H1 (cell line): ENCODE measurements at regions not wholly inside any gene's neighbourhood (a gene's known extent, or its start where the extent isn't known, plus 50 kb on each side); places are given as distances from the start of the nearest gene placed in this dataset.

ENCODE experiments used
- CTCF ChIP-seq, 3 experiments: IDR thresholded peaks; 1 replicate in 2 of 3; 2 replicates in 1 of 3; pipeline versions ENCODE4 v1.5.1 to v1.6.1; 2011; ENCODE audit warnings: low read length in 3 of 3, mild to moderate bottlenecking in 3 of 3, inconsistent platforms in 2 of 3, low read depth in 1 of 3, moderate library complexity in 1 of 3; ENCODE audit not compliant: insufficient read depth in 1 of 3; ENCODE audit errors: control extremely low read depth in 1 of 3
- NRF1 ChIP-seq: IDR thresholded peaks from 2 replicates; pipeline ENCODE4 v1.6.1; 2011; ENCODE audit warnings: mild to moderate bottlenecking, low read depth, low read length, improper control_type of control experiment
- SAP30 ChIP-seq: fragments of 300-600 bp; sonication (generic); IDR thresholded peaks from 2 replicates; pipeline ENCODE4 v1.7.1; 2012; ENCODE audit warnings: low read length, moderate library complexity, mild to moderate bottlenecking, inconsistent platforms; ENCODE audit not compliant: insufficient read depth, insufficient replicate concordance
- TAF1 ChIP-seq: IDR thresholded peaks from 2 replicates; pipeline ENCODE4 v1.6.1; 2011; ENCODE audit warnings: mild to moderate bottlenecking, low read depth, low read length

- TF ChIP-seq CTCF (IDR thresholded peaks at IDR 0.05; ENCODE audit: control extremely low read depth in 1 of 3, insufficient read depth in 1 of 3, low read depth in 1 of 3, low read length in 3 of 3) (no peak), TAF1 (no peak), NRF1 (no peak), SAP30 (no peak)
- TF ChIP-seq, all 59 proteins: peak for 0
Observed at GRCh38 chr7:49479936-49480544, 293.4 kb upstream of the VWC2 start (continued).
